ENCODE measurements at regions not wholly inside any gene's neighbourhood (a gene's known extent, or its start where the extent isn't known, plus 50 kb on each side); places are given as distances from the start of the nearest gene placed in this dataset.
"Not testable (repeated sequence)": the region's sequence is repeated elsewhere in the genome, so short reads cannot be mapped to it uniquely, and the experiment has no call there.

GRCh38 chr3:20240154-20240883 lies 54.3 kb upstream of the SGO1 start:
- DNase-seq, result no peak
- Histone ChIP-seq H3K4me1 (ENCODE audit: control insufficient read depth, insufficient read depth, low read length) (no peaks in the 10 kb centered on the region), H3K4me3 (ENCODE audit: low read length) (no peak overlapping the region), H3K27me3 (ENCODE audit: control insufficient read depth, insufficient read depth, low read length, poor library complexity, severe bottlenecking) (no peaks in the 10 kb centered on the region), H3K9me3 (ENCODE audit: control insufficient read depth, low read length) (no peaks in the 10 kb centered on the region), H3K27ac (ENCODE audit: low read depth, low read length) (no peak overlapping the region), H3K9ac (ENCODE audit: extremely low read depth, low read length, poor library complexity, severe bottlenecking) (no peak overlapping the region), H3K36me3 (ENCODE audit: control insufficient read depth, insufficient read depth, low read length) (no peaks in the 10 kb centered on the region)
- Mint-ChIP-seq H3K9me3 (peaks cover 19% of the 10 kb centered on the region), H3K36me3 (ENCODE audit: low read depth) (no peaks in the 10 kb centered on the region), H3K27me3 (ENCODE audit: insufficient read depth) (no peaks in the 10 kb centered on the region), H3K27ac (no peak overlapping the region), H3K4me1 (no peaks in the 10 kb centered on the region), H3K4me3 (no peak overlapping the region)
- TF ChIP-seq, protein P1, sequence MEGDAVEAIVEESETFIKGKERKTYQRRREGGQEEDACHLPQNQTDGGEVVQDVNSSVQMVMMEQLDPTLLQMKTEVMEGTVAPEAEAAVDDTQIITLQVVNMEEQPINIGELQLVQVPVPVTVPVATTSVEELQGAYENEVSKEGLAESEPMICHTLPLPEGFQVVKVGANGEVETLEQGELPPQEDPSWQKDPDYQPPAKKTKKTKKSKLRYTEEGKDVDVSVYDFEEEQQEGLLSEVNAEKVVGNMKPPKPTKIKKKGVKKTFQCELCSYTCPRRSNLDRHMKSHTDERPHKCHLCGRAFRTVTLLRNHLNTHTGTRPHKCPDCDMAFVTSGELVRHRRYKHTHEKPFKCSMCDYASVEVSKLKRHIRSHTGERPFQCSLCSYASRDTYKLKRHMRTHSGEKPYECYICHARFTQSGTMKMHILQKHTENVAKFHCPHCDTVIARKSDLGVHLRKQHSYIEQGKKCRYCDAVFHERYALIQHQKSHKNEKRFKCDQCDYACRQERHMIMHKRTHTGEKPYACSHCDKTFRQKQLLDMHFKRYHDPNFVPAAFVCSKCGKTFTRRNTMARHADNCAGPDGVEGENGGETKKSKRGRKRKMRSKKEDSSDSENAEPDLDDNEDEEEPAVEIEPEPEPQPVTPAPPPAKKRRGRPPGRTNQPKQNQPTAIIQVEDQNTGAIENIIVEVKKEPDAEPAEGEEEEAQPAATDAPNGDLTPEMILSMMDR (conservative IDR thresholded peaks at IDR 0.05), result no peak
- 60 to 94% methylated on average over 1 to 2 of the region's 2 CpGs for WGBS, 2 experiments (ENCODE audit: insufficient coverage in 1 of 2, insufficient read length in 1 of 2)

- not testable (repeated sequence) for H3K27me3 ChIP-seq (ENCODE audit: control insufficient read depth, insufficient read depth, low read length, poor library complexity, severe bottlenecking); H3K27ac ChIP-seq (ENCODE audit: low read depth, low read length); H3K4me3 Mint-ChIP-seq; H3K4me1 ChIP-seq (ENCODE audit: control insufficient read depth, insufficient read depth, low read length); H3K4me1 Mint-ChIP-seq; H3K36me3 Mint-ChIP-seq (ENCODE audit: low read depth); H3K27ac Mint-ChIP-seq; H3K9me3 ChIP-seq (ENCODE audit: control insufficient read depth, low read length); H3K36me3 ChIP-seq (ENCODE audit: control insufficient read depth, insufficient read depth, low read length); H3K27me3 Mint-ChIP-seq (ENCODE audit: insufficient read depth); DNase-seq; H3K9ac ChIP-seq (ENCODE audit: extremely low read depth, low read length, poor library complexity, severe bottlenecking); H3K4me3 ChIP-seq (ENCODE audit: low read length)
- no CpG with 5 or more reads among the region's 3 CpGs for WGBS, 2 experiments (ENCODE audit: insufficient coverage in 1 of 2, insufficient read length in 1 of 2)
- H3K9me3 Mint-ChIP-seq, result peaks cover 15% of the 10 kb centered on the region
Measured at GRCh38 chr3:20238199-20238598, 52.2 kb upstream of the SGO1 start.

- H3K4me3 Mint-ChIP-seq, result no peak overlapping the region
Measured at GRCh38 chr3:20236603-20237002, 50.6 kb upstream of the SGO1 start.

More at GRCh38 chr3:20236603-20237002, 50.6 kb upstream of the SGO1 start:
- H3K9me3 ChIP-seq (ENCODE audit: control insufficient read depth, low read length), result no peaks in the 10 kb centered on the region
- no peaks in the 10 kb centered on the region for H3K36me3 ChIP-seq (ENCODE audit: control insufficient read depth, insufficient read depth, low read length)
- H3K27me3 Mint-ChIP-seq (ENCODE audit: insufficient read depth), result no peaks in the 10 kb centered on the region
- no peak overlapping the region for H3K27ac ChIP-seq (ENCODE audit: low read depth, low read length)
- no peak overlapping the region for H3K9ac ChIP-seq (ENCODE audit: extremely low read depth, low read length, poor library complexity, severe bottlenecking)
- peaks cover 5% of the 10 kb centered on the region for H3K9me3 Mint-ChIP-seq
- no peaks in the 10 kb centered on the region for H3K4me1 ChIP-seq (ENCODE audit: control insufficient read depth, insufficient read depth, low read length)
- no peak for DNase-seq
- H3K4me3 ChIP-seq (ENCODE audit: low read length), result no peak overlapping the region
- no peaks in the 10 kb centered on the region for H3K27me3 ChIP-seq (ENCODE audit: control insufficient read depth, insufficient read depth, low read length, poor library complexity, severe bottlenecking)
- no peaks in the 10 kb centered on the region for H3K36me3 Mint-ChIP-seq (ENCODE audit: low read depth)
- WGBS, 2 experiments (ENCODE audit: insufficient coverage in 1 of 2, insufficient read length in 1 of 2), result 75 to 83% methylated on average over 3 of the region's 3 CpGs
- no peak overlapping the region for H3K27ac Mint-ChIP-seq
- H3K4me1 Mint-ChIP-seq, result no peaks in the 10 kb centered on the region
- TF ChIP-seq, protein P1 (conservative IDR thresholded peaks at IDR 0.05), result no peak

Measured in endodermal cell (in vitro differentiated cells).